ENCODE measurements at regions not wholly inside any gene's neighbourhood (a gene's known extent, or its start where the extent isn't known, plus 50 kb on each side); places are given as distances from the start of the nearest gene placed in this dataset.

DNA sequence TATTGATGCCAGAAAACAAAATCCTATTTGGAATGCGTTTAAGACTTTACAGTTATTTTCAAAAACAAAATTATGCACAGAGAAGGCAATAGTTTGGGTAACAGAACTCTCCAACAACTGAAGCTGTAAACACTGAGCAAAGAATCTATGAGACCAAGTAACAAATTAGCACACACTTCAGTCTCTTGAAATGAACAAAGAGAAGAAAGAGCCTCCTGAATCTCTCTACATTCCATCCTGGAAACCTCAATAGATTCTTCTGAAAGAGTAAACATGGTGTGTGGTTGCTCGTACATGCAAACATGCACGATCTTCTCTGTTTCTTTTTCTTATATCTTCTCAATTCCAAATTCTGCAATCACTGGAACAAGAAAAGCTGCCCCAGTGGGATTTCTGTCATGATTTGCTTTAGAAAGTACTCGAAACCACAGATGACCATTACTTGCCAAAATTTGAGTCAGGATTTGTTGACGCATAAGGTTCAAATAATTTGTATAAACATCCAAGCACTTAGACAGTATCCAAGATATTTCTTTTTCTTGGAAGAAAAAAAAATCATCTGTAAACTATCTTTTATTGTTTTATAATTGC lies 137.9 kb upstream of the DACH1 start (continued):
- TF ChIP-seq RAD51 (IDR thresholded peaks at IDR 0.05) (no peak), SMAD5 (IDR thresholded peaks at IDR 0.05; ENCODE audit: low read depth) (no peak), TAF1 (IDR thresholded peaks at IDR 0.05; ENCODE audit: borderline replicate concordance, low read depth, low read length) (no peak), MYB (IDR thresholded peaks at IDR 0.05; ENCODE audit: borderline replicate concordance, low read depth, low read length) (no peak), YBX1 (IDR thresholded peaks at IDR 0.05) (no peak), IRF4 (IDR thresholded peaks at IDR 0.05; ENCODE audit: low read depth, low read length) (no peak)
- TF ChIP-seq, protein P1, sequence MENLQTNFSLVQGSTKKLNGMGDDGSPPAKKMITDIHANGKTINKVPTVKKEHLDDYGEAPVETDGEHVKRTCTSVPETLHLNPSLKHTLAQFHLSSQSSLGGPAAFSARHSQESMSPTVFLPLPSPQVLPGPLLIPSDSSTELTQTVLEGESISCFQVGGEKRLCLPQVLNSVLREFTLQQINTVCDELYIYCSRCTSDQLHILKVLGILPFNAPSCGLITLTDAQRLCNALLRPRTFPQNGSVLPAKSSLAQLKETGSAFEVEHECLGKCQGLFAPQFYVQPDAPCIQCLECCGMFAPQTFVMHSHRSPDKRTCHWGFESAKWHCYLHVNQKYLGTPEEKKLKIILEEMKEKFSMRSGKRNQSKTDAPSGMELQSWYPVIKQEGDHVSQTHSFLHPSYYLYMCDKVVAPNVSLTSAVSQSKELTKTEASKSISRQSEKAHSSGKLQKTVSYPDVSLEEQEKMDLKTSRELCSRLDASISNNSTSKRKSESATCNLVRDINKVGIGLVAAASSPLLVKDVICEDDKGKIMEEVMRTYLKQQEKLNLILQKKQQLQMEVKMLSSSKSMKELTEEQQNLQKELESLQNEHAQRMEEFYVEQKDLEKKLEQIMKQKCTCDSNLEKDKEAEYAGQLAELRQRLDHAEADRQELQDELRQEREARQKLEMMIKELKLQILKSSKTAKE (IDR thresholded peaks at IDR 0.05; ENCODE audit: low read depth, poor library complexity, severe bottlenecking): no peak

GRCh38 chr13:72004246-72004645 lies 137.2 kb upstream of the DACH1 start:
- FAIRE-seq: no peak
- intact Hi-C loops (cut with micrococcal nuclease; ENCODE audit: unreplicated experiment): no loop called here
- 7% methylated on average over 3 of the region's 3 CpGs for WGBS (ENCODE audit: insufficient coverage, insufficient replicate concordance, low lambda C conversion rate, missing lambda C conversion rate)
- Histone ChIP-seq H3K36me3 (ENCODE audit: control insufficient read depth in 2 of 2, insufficient read depth in 2 of 2, low read length in 1 of 2) (no peaks in the 10 kb centered on the region), H2AFZ (ENCODE audit: control insufficient read depth, low read depth, low read length) (no peak overlapping the region), H3K4me2 (ENCODE audit: control insufficient read depth, insufficient read depth) (no peak overlapping the region), H3K27ac (ENCODE audit: control insufficient read depth, insufficient read depth) (no peak overlapping the region), H4K20me1 (ENCODE audit: control insufficient read depth, insufficient read depth) (no peaks in the 10 kb centered on the region), H3K4me1 (ENCODE audit: control insufficient read depth, insufficient read depth, low read length) (no peaks in the 10 kb centered on the region), H3K9ac (ENCODE audit: control insufficient read depth, insufficient read depth, low read length) (no peak overlapping the region), H3K9me3 (replicated peaks; ENCODE audit: control insufficient read depth, insufficient read depth, low read length) (no peaks in the 10 kb centered on the region), H3K79me2 (ENCODE audit: control insufficient read depth, insufficient read depth, low read length) (no peaks in the 10 kb centered on the region), H3K4me3 (no peak overlapping the region), H3K27me3 (replicated peaks in 1 of 2; ENCODE audit: control insufficient read depth in 2 of 2, insufficient read depth in 2 of 2, low read length in 1 of 2) (no peaks in the 10 kb centered on the region)
- ChIA-PET RAD21 (ENCODE audit: unreplicated experiment) (no interaction called here), SMC1A (ENCODE audit: uncharacterized antibody, unreplicated experiment) (interaction anchor here (0.6 kb wide), 2 partner anchors 69 to 499 kb away, joined by 3 read pairs; no protein-coding TSS in a partner anchor), CTCF (no interaction called here), POLR2A (no interaction called here)
- no peak for DNase-seq (ENCODE audit: low read depth, low spot score)
- in situ Hi-C loops (cut with MboI): no loop called here
- ATAC-seq: no peak
- TF ChIP-seq YY1 (IDR thresholded peaks at IDR 0.05; ENCODE audit: low read depth, low read length) (no peak), ATF3 (IDR thresholded peaks at IDR 0.05; ENCODE audit: borderline replicate concordance, extremely low read depth, low read depth, low read length) (no peak), ZNF622 (IDR thresholded peaks at IDR 0.05) (no peak), RCOR1 (conservative IDR thresholded peaks at IDR 0.05; ENCODE audit: low read depth, low read length) (no peak), NR2C2 (IDR thresholded peaks at IDR 0.05; ENCODE audit: borderline replicate concordance, control insufficient read depth, insufficient read length, low read depth) (no peak), E2F8 (IDR thresholded peaks at IDR 0.05; ENCODE audit: low read depth, partially characterized antibody) (no peak), SP1 (IDR thresholded peaks at IDR 0.05; ENCODE audit: low read depth, low read length) (no peak)
- TF ChIP-seq, protein P2, sequence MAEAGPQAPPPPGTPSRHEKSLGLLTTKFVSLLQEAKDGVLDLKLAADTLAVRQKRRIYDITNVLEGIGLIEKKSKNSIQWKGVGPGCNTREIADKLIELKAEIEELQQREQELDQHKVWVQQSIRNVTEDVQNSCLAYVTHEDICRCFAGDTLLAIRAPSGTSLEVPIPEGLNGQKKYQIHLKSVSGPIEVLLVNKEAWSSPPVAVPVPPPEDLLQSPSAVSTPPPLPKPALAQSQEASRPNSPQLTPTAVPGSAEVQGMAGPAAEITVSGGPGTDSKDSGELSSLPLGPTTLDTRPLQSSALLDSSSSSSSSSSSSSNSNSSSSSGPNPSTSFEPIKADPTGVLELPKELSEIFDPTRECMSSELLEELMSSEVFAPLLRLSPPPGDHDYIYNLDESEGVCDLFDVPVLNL (IDR thresholded peaks at IDR 0.05; ENCODE audit: low read depth, low read length): no peak
- no TSS peak for BruUV-seq (replicated peaks)
